ENCODE measurements at regions not wholly inside any gene's neighbourhood (a gene's known extent, or its start where the extent isn't known, plus 50 kb on each side); places are given as distances from the start of the nearest gene placed in this dataset.

DNA sequence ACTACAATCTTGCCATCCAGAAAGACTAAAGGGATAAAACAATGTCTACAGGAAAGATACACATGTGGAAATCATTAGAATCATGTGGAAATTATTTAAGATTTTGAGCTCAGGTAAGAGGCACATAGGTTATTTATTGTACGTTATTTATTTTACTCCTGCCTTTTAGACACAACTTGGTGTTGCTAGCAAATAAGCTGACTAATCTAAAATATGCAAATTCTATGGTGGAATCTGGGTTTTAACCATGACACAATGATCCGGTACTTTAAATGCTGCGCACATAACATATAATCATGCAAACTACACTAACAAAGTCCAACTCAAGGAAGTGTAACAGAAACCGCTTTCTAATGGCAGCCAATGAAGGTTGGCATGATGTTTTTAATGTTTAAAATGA, 112.5 kb downstream of the IFI44 start:
- no peaks in the 10 kb centered on the region for H3K9me2 ChIP-seq (replicated peaks; ENCODE audit: control insufficient read depth, low read length)
- no peaks in the 10 kb centered on the region for H3K79me2 ChIP-seq (ENCODE audit: control insufficient read depth, low read length)
- TF ChIP-seq, protein P1, sequence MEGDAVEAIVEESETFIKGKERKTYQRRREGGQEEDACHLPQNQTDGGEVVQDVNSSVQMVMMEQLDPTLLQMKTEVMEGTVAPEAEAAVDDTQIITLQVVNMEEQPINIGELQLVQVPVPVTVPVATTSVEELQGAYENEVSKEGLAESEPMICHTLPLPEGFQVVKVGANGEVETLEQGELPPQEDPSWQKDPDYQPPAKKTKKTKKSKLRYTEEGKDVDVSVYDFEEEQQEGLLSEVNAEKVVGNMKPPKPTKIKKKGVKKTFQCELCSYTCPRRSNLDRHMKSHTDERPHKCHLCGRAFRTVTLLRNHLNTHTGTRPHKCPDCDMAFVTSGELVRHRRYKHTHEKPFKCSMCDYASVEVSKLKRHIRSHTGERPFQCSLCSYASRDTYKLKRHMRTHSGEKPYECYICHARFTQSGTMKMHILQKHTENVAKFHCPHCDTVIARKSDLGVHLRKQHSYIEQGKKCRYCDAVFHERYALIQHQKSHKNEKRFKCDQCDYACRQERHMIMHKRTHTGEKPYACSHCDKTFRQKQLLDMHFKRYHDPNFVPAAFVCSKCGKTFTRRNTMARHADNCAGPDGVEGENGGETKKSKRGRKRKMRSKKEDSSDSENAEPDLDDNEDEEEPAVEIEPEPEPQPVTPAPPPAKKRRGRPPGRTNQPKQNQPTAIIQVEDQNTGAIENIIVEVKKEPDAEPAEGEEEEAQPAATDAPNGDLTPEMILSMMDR (IDR thresholded peaks at IDR 0.05; ENCODE audit: low read depth, low read length, poor library complexity, severe bottlenecking): no peak
- TF ChIP-seq EZH2phosphoT487 (IDR thresholded peaks at IDR 0.05; ENCODE audit: borderline replicate concordance, low read length): no peak
- no peaks in the 10 kb centered on the region for H3K27me3 ChIP-seq (ENCODE audit: control insufficient read depth, low read length)
- H3K36me3 ChIP-seq (ENCODE audit: control insufficient read depth, low read length): no peaks in the 10 kb centered on the region
- H3K4me2 ChIP-seq (ENCODE audit: low read length): no peak overlapping the region
- H4K20me1 ChIP-seq (ENCODE audit: control insufficient read depth, insufficient read depth, low read depth, low read length): no peaks in the 10 kb centered on the region
- H3F3A ChIP-seq (ENCODE audit: control insufficient read depth, insufficient read depth): no peaks in the 10 kb centered on the region
- H3K27ac ChIP-seq (ENCODE audit: low read depth, low read length): no peak overlapping the region
- no peak overlapping the region for H3K4me3 ChIP-seq (ENCODE audit: low read length)
- H3K9me3 ChIP-seq (ENCODE audit: control insufficient read depth, insufficient read depth, low read length): no peaks in the 10 kb centered on the region
- no peaks in the 10 kb centered on the region for H3K4me1 ChIP-seq (ENCODE audit: control insufficient read depth, low read length)

DNA sequence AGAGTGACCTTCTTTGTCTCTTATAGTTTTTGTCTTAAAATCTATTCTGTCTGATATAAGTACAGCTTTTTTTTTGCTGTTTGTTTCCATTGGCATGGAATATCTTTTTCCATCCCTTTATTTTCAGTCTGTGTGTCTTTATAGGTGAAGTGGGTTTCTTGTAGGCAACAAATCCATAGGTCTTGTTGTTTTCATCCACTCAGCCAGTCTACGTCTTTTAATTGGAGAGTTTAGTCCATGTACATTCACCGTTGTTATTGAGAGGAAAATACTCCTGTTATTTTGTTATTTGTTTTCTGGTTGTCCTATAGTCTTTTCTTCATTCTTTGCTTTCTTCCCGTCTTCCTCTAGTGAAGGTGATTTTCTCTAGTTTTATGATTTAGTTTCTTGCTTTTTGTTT, 115.9 kb downstream of the IFI44 start:
- Histone ChIP-seq H3K4me1 (ENCODE audit: control insufficient read depth, low read length) (no peaks in the 10 kb centered on the region), H3K27me3 (ENCODE audit: control insufficient read depth, low read length) (no peaks in the 10 kb centered on the region), H4K20me1 (ENCODE audit: control insufficient read depth, insufficient read depth, low read depth, low read length) (no peaks in the 10 kb centered on the region), H3K9me2 (replicated peaks; ENCODE audit: control insufficient read depth, low read length) (no peaks in the 10 kb centered on the region), H3K79me2 (ENCODE audit: control insufficient read depth, low read length) (no peaks in the 10 kb centered on the region), H3K4me3 (ENCODE audit: low read length) (no peak overlapping the region), H3K9me3 (ENCODE audit: control insufficient read depth, insufficient read depth, low read length) (no peaks in the 10 kb centered on the region), H3K36me3 (ENCODE audit: control insufficient read depth, low read length) (no peaks in the 10 kb centered on the region), H3K4me2 (ENCODE audit: low read length) (no peak overlapping the region), H3F3A (ENCODE audit: control insufficient read depth, insufficient read depth) (no peaks in the 10 kb centered on the region), H3K27ac (ENCODE audit: low read depth, low read length) (no peak overlapping the region)
- TF ChIP-seq, protein P1 (IDR thresholded peaks at IDR 0.05; ENCODE audit: low read depth, low read length, poor library complexity, severe bottlenecking): no peak
- TF ChIP-seq EZH2phosphoT487 (IDR thresholded peaks at IDR 0.05; ENCODE audit: borderline replicate concordance, low read length): no peak

DNA sequence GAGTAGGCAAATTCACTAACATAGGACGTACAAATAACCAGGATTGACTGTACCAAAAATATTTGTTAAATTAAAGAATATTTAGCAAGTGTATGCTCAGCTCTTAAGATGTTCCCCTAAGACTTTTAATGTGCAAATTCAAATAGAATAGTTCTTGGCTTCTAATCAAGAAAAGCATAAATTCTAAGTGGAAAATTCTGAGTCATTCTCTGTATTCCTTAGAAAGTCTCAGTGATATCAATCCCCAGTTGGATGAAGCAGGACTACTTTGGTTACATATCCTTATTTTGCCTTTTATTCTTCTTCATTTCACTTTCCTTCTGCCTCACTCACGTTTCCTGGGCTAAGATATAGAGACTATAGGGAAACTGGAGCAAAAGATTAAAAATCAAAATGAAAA, 130.2 kb downstream of the IFI44 start:
- Histone ChIP-seq H3K36me3 (ENCODE audit: control insufficient read depth, low read length) (no peaks in the 10 kb centered on the region), H3K79me2 (ENCODE audit: control insufficient read depth, low read length) (no peaks in the 10 kb centered on the region), H3K4me3 (ENCODE audit: low read length) (no peak overlapping the region), H3K9me3 (ENCODE audit: control insufficient read depth, insufficient read depth, low read length) (no peaks in the 10 kb centered on the region), H3K27ac (ENCODE audit: low read depth, low read length) (no peak overlapping the region), H3F3A (ENCODE audit: control insufficient read depth, insufficient read depth) (no peaks in the 10 kb centered on the region), H3K9me2 (replicated peaks; ENCODE audit: control insufficient read depth, low read length) (no peaks in the 10 kb centered on the region), H3K27me3 (ENCODE audit: control insufficient read depth, low read length) (no peaks in the 10 kb centered on the region), H3K4me2 (ENCODE audit: low read length) (no peak overlapping the region), H3K4me1 (ENCODE audit: control insufficient read depth, low read length) (no peaks in the 10 kb centered on the region), H4K20me1 (ENCODE audit: control insufficient read depth, insufficient read depth, low read depth, low read length) (no peaks in the 10 kb centered on the region)
- TF ChIP-seq EZH2phosphoT487 (IDR thresholded peaks at IDR 0.05; ENCODE audit: borderline replicate concordance, low read length): no peak
- TF ChIP-seq, protein P1 (IDR thresholded peaks at IDR 0.05; ENCODE audit: low read depth, low read length, poor library complexity, severe bottlenecking): no peak

DNA sequence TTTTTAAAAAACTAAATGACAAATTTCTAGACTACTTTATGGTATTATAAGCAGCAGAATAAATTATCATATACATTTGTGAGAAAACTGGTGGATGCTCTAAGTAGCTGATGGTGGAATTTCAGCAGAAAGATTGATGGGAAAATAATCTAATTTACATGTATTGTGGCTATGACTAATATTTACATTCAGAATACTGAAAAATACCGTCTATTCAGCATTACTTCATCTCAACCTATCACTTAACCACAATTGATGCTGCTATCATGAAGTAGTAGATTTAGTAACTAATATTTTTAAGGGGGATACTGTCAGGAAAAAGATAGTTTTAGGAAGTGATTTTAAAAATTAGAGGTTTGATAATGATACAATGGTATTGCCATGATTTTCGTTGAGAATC, 137.9 kb downstream of the IFI44 start:
- Histone ChIP-seq H3K4me2 (ENCODE audit: low read length) (no peak overlapping the region), H4K20me1 (ENCODE audit: control insufficient read depth, insufficient read depth, low read depth, low read length) (no peaks in the 10 kb centered on the region), H3K79me2 (ENCODE audit: control insufficient read depth, low read length) (no peaks in the 10 kb centered on the region), H3K4me1 (ENCODE audit: control insufficient read depth, low read length) (no peaks in the 10 kb centered on the region), H3K27ac (ENCODE audit: low read depth, low read length) (no peak overlapping the region), H3K36me3 (ENCODE audit: control insufficient read depth, low read length) (no peaks in the 10 kb centered on the region), H3K4me3 (ENCODE audit: low read length) (no peak overlapping the region), H3K27me3 (ENCODE audit: control insufficient read depth, low read length) (no peaks in the 10 kb centered on the region), H3K9me3 (ENCODE audit: control insufficient read depth, insufficient read depth, low read length) (no peaks in the 10 kb centered on the region), H3F3A (ENCODE audit: control insufficient read depth, insufficient read depth) (no peaks in the 10 kb centered on the region), H3K9me2 (replicated peaks; ENCODE audit: control insufficient read depth, low read length) (no peaks in the 10 kb centered on the region)
- no peak for TF ChIP-seq EZH2phosphoT487 (IDR thresholded peaks at IDR 0.05; ENCODE audit: borderline replicate concordance, low read length)
- TF ChIP-seq, protein P1 (IDR thresholded peaks at IDR 0.05; ENCODE audit: low read depth, low read length, poor library complexity, severe bottlenecking): no peak
